Endodermal cell (in vitro differentiated cells): ENCODE measurements at regions not wholly inside any gene's neighbourhood (a gene's known extent, or its start where the extent isn't known, plus 50 kb on each side); places are given as distances from the start of the nearest gene placed in this dataset.

Experiments
- DNase-seq: peaks from one replicate; pipeline ENCODE4 v3.0.0-alpha.2; 2017
- H3K27ac ChIP-seq: 2 replicates; pipeline ENCODE4 v1.5.1; 2013; ENCODE audit warnings: mild to moderate bottlenecking, low read depth, low read length, moderate library complexity
- H3K27me3 ChIP-seq: 2 replicates; pipeline ENCODE4 v1.6.1; 2013; ENCODE audit warnings: mild to moderate bottlenecking, low read length, moderate library complexity; ENCODE audit not compliant: insufficient read depth, control insufficient read depth, poor library complexity, severe bottlenecking
- H3K36me3 ChIP-seq: 2 replicates; pipeline ENCODE4 v1.7.0; 2013; ENCODE audit warnings: mild to moderate bottlenecking, low read length, moderate library complexity; ENCODE audit not compliant: control insufficient read depth, insufficient read depth
- H3K4me1 ChIP-seq: one replicate; pipeline ENCODE4 v1.7.0; 2013; ENCODE audit warnings: low read length; ENCODE audit not compliant: control insufficient read depth, insufficient read depth
- H3K4me3 ChIP-seq: 2 replicates; pipeline ENCODE4 v1.5.1; 2013; ENCODE audit warnings: mild to moderate bottlenecking, low read length, moderate library complexity
- H3K9ac ChIP-seq: 2 replicates; pipeline ENCODE4 v1.6.1; 2013; ENCODE audit warnings: mild to moderate bottlenecking, low read length, moderate library complexity; ENCODE audit not compliant: poor library complexity, severe bottlenecking; ENCODE audit errors: extremely low read depth
- H3K9me3 ChIP-seq: 2 replicates; pipeline ENCODE4 v1.6.1; 2013; ENCODE audit warnings: mild to moderate bottlenecking, low read length, moderate library complexity; ENCODE audit not compliant: control insufficient read depth
- H3K27ac Mint-ChIP-seq: 2 replicates; pipeline ENCODE4 v1.8.0; 2020; ENCODE audit warnings: mixed read lengths
- H3K27me3 Mint-ChIP-seq: 2 replicates; pipeline ENCODE4 v1.8.0; 2021; ENCODE audit warnings: mild to moderate bottlenecking, mixed read lengths; ENCODE audit not compliant: insufficient read depth
- H3K36me3 Mint-ChIP-seq: 2 replicates; pipeline ENCODE4 v1.8.0; 2020; ENCODE audit warnings: low read depth, mixed read lengths
- H3K4me1 Mint-ChIP-seq: 2 replicates; pipeline ENCODE4 v1.8.0; 2020; ENCODE audit warnings: mixed read lengths
- H3K4me3 Mint-ChIP-seq: 2 replicates; pipeline ENCODE4 v1.8.0; 2020; ENCODE audit warnings: mild to moderate bottlenecking, moderate library complexity, mixed read lengths
- H3K9me3 Mint-ChIP-seq: 2 replicates; pipeline ENCODE4 v1.8.0; 2020; ENCODE audit warnings: mild to moderate bottlenecking, mixed read lengths
- WGBS, 2 experiments: methylation state at CpG; one replicate each; pipeline versions ENCODE4 v1.1.5 to v1.1.7; 2013; ENCODE audit warnings: missing lambda C conversion rate in 2 of 2, mixed read lengths in 1 of 2; ENCODE audit not compliant: insufficient coverage in 1 of 2, insufficient read length in 1 of 2; 5-methylcytosine and 5-hydroxymethylcytosine counted together
- TF ChIP-seq, protein P1 (sequence below): fragments of 200-600 bp; sonication (generic); conservative IDR thresholded peaks from 2 replicates; pipeline ENCODE4 v1.5.0; 2021; ENCODE audit warnings: antibody characterized with exemption, mild to moderate bottlenecking

DNA sequence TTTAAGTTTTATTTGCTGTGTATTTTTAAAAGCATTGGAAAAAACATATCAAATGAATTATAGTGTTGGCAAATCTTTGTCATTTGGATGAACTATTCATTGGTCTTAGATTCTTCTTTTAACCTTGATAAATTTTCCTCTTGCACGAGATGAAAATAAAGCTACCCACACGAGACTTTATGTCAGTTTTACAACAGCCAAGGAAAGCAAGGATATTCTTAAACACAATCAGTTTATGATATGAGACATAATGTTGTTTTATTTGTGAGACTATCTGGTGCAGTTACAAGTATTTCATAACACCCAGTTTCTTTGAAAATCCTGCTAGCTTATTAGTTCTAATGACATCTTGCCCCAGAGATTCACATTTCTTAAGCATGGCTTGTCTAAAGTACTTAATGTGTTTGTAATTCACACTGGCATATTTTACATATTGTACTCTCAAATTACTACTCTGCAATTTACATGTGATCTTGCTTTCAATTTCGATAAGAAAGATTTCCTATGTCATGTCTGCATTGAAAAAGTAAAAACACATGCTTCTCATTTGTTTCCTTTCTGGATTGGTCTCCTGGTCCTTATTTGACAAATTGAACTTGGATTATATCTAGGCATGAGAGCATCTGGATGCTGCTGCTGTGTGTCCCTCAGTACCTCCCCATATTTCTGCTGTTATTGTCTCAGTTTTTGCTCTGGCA is 955.5 kb upstream of the PCDH9 start:
- H3K4me3 Mint-ChIP-seq = no peak overlapping the region
- WGBS, 2 experiments = 88 to 91% methylated on average over 1 to 3 of the region's 3 CpGs

DNA sequence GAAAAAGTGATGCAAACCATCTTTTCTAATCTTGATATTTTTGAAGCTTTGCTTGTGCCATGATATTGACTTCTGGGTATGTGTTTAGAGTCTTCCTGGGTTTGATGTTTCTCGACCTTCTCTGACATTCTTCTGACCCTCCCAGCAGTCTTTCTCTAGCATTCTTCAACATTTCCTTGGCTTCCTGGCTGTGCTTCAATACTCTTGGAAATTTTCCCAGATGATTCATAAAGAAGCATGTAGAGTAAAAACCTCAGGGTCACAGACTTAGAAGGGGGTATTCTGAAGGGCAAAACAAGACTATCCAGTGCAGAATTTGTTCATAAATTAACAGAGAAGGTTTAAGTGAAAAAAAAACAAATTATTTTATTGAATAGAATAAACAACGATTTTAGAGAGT is 946.3 kb upstream of the PCDH9 start:
- H3K27me3 Mint-ChIP-seq = no peaks in the 10 kb centered on the region

More for the DNA sequence above, 955.5 kb upstream of the PCDH9 start:
- Histone ChIP-seq H3K4me3 (no peak overlapping the region), H3K27me3 (no peaks in the 10 kb centered on the region), H3K9me3 (no peaks in the 10 kb centered on the region), H3K4me1 (no peaks in the 10 kb centered on the region), H3K36me3 (no peaks in the 10 kb centered on the region), H3K27ac (no peak overlapping the region), H3K9ac (no peak overlapping the region)
- no peaks in the 10 kb centered on the region for H3K9me3 Mint-ChIP-seq
- no peak overlapping the region for H3K27ac Mint-ChIP-seq
- no peaks in the 10 kb centered on the region for H3K36me3 Mint-ChIP-seq
- DNase-seq = no peak
- TF ChIP-seq, protein P1, sequence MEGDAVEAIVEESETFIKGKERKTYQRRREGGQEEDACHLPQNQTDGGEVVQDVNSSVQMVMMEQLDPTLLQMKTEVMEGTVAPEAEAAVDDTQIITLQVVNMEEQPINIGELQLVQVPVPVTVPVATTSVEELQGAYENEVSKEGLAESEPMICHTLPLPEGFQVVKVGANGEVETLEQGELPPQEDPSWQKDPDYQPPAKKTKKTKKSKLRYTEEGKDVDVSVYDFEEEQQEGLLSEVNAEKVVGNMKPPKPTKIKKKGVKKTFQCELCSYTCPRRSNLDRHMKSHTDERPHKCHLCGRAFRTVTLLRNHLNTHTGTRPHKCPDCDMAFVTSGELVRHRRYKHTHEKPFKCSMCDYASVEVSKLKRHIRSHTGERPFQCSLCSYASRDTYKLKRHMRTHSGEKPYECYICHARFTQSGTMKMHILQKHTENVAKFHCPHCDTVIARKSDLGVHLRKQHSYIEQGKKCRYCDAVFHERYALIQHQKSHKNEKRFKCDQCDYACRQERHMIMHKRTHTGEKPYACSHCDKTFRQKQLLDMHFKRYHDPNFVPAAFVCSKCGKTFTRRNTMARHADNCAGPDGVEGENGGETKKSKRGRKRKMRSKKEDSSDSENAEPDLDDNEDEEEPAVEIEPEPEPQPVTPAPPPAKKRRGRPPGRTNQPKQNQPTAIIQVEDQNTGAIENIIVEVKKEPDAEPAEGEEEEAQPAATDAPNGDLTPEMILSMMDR = no peak
- no peaks in the 10 kb centered on the region for H3K4me1 Mint-ChIP-seq
- no peaks in the 10 kb centered on the region for H3K27me3 Mint-ChIP-seq

DNA sequence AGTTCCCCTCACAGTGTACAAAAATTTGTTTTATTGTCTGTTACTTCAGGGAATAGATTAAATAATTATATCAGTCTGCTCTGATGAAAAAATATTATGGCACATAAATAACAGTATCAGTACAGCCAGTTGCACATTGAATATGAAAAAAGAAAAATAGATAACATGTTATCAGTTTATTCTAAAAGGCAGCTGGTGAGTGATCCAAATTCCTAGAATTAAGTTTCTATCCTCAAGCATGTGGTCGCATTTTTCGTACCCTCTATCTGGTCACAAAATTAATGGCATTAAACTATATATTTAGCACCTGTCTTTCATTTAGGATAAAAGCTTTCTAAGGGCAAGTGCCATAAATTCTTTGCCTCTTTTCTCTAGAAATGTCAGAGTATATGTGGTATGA is 944.8 kb upstream of the PCDH9 start:
- H3K9ac ChIP-seq = no peak overlapping the region
- no peaks in the 10 kb centered on the region for H3K36me3 Mint-ChIP-seq
- H3K27ac Mint-ChIP-seq = no peak overlapping the region
- no peaks in the 10 kb centered on the region for H3K9me3 ChIP-seq
- no peaks in the 10 kb centered on the region for H3K27me3 Mint-ChIP-seq
- H3K4me1 Mint-ChIP-seq = no peaks in the 10 kb centered on the region
- 94% methylated on average over 2 of the region's 2 CpGs; no CpG with 5 or more reads in 1 of the 2 experiments for WGBS, 2 experiments
- no peak for DNase-seq
- no peaks in the 10 kb centered on the region for H3K27me3 ChIP-seq
- no peaks in the 10 kb centered on the region for H3K36me3 ChIP-seq
- no peaks in the 10 kb centered on the region for H3K4me1 ChIP-seq
- H3K4me3 ChIP-seq = no peak overlapping the region
- no peak overlapping the region for H3K4me3 Mint-ChIP-seq
- peaks cover 3% of the 10 kb centered on the region for H3K9me3 Mint-ChIP-seq
- TF ChIP-seq, protein P1 = no peak
- H3K27ac ChIP-seq = no peak overlapping the region

More for the DNA sequence above, 946.3 kb upstream of the PCDH9 start:
- Histone ChIP-seq H3K4me1 (no peaks in the 10 kb centered on the region), H3K9ac (no peak overlapping the region), H3K27ac (no peak overlapping the region), H3K4me3 (no peak overlapping the region), H3K36me3 (no peaks in the 10 kb centered on the region), H3K27me3 (no peaks in the 10 kb centered on the region), H3K9me3 (no peaks in the 10 kb centered on the region)
- DNase-seq = no peak
- TF ChIP-seq, protein P1 = no peak
- H3K4me1 Mint-ChIP-seq = no peaks in the 10 kb centered on the region
- no peaks in the 10 kb centered on the region for H3K36me3 Mint-ChIP-seq
- 89% methylated on average over 1 of the region's 2 CpGs; no CpG with 5 or more reads in 1 of the 2 experiments for WGBS, 2 experiments
- H3K27ac Mint-ChIP-seq = no peak overlapping the region
- H3K9me3 Mint-ChIP-seq = peaks cover under 1% of the 10 kb centered on the region
- no peak overlapping the region for H3K4me3 Mint-ChIP-seq
